Parathyroid adenoma (tissue), 2 donors: ENCODE measurements at regions not wholly inside any gene's neighbourhood (a gene's known extent, or its start where the extent isn't known, plus 50 kb on each side); places are given as distances from the start of the nearest gene placed in this dataset.
"Not testable (repeated sequence)": the region's sequence is repeated elsewhere in the genome, so short reads cannot be mapped to it uniquely, and the experiment has no call there.

Experiments used
- H2AFZ ChIP-seq: fragments of 300-600 bp; sonication (generic); one replicate; pipeline ENCODE4 v1.7.0; 2017; ENCODE audit warnings: antibody characterized with exemption, mild to moderate bottlenecking
- H3K27ac ChIP-seq: fragments of 300-600 bp; sonication (generic); one replicate; pipeline ENCODE4 v1.7.0; 2017
- H3K27me3 ChIP-seq: fragments of 300-600 bp; sonication (generic); one replicate; pipeline ENCODE4 v1.7.0; 2017; ENCODE audit warnings: low read length; ENCODE audit not compliant: control insufficient read depth, insufficient read depth
- H3K36me3 ChIP-seq: fragments of 300-600 bp; sonication (generic); one replicate; pipeline ENCODE4 v1.7.0; 2017; ENCODE audit warnings: low read length; ENCODE audit not compliant: control insufficient read depth, insufficient read depth
- H3K4me1 ChIP-seq: fragments of 300-600 bp; sonication (generic); one replicate; pipeline ENCODE4 v1.7.0; 2017; ENCODE audit warnings: control low read depth
- H3K4me2 ChIP-seq: fragments of 300-600 bp; sonication (generic); one replicate; pipeline ENCODE4 v1.7.0; 2017; ENCODE audit warnings: low read length
- H3K4me3 ChIP-seq: fragments of 300-600 bp; sonication (generic); one replicate; pipeline ENCODE4 v1.7.0; 2017; ENCODE audit warnings: low read depth, low read length
- H3K79me2 ChIP-seq: fragments of 300-600 bp; sonication (generic); one replicate; pipeline ENCODE4 v1.7.0; 2017; ENCODE audit warnings: control low read depth
- H3K9ac ChIP-seq: fragments of 300-600 bp; sonication (generic); one replicate; pipeline ENCODE4 v1.7.0; 2017; ENCODE audit warnings: mild to moderate bottlenecking
- H3K9me3 ChIP-seq: fragments of 300-600 bp; sonication (generic); one replicate; pipeline ENCODE4 v1.7.0; 2017; ENCODE audit warnings: low read length; ENCODE audit not compliant: control insufficient read depth
- CTCF ChIP-seq: fragments of 300-600 bp; sonication (generic); IDR thresholded peaks from one replicate; pipeline ENCODE4 v1.7.0; 2017; ENCODE audit warnings: antibody characterized with exemption, mild to moderate bottlenecking
- donor health status: primary hyperparathyroidism.

- H3K36me3 ChIP-seq, result no peaks in the 10 kb centered on the region
- no peaks in the 10 kb centered on the region for H3K27me3 ChIP-seq
- no peak overlapping the region for H3K4me2 ChIP-seq
- H2AFZ ChIP-seq, result no peak overlapping the region
- no peaks in the 10 kb centered on the region for H3K9me3 ChIP-seq
- no peak overlapping the region for H3K9ac ChIP-seq
- peak overlapping the region; percentile 29 for H3K27ac ChIP-seq
- no peaks in the 10 kb centered on the region for H3K4me1 ChIP-seq
- H3K4me3 ChIP-seq, result no peak overlapping the region
- H3K79me2 ChIP-seq, result no peaks in the 10 kb centered on the region
- no peak for TF ChIP-seq CTCF
These were observed 98.8 kb upstream of the IQCM start for GRCh38 chr4:149914119-149915115.

- not testable (repeated sequence) for H3K4me1 ChIP-seq, H3K9ac ChIP-seq, H3K4me2 ChIP-seq, H3K27me3 ChIP-seq, H3K4me3 ChIP-seq, H3K36me3 ChIP-seq, H3K27ac ChIP-seq, H2AFZ ChIP-seq, H3K9me3 ChIP-seq, H3K79me2 ChIP-seq
These were observed 100.1 kb upstream of the IQCM start for GRCh38 chr4:149915735-149916134.

GRCh38 chr4:149923736-149924135 is 108.1 kb upstream of the IQCM start:
- no peaks in the 10 kb centered on the region for H3K27me3 ChIP-seq
- H3K79me2 ChIP-seq, result no peaks in the 10 kb centered on the region
- no peaks in the 10 kb centered on the region for H3K36me3 ChIP-seq
- H3K27ac ChIP-seq, result no peak overlapping the region
- no peak for TF ChIP-seq CTCF
- H2AFZ ChIP-seq, result no peak overlapping the region
- no peaks in the 10 kb centered on the region for H3K4me1 ChIP-seq
- H3K4me2 ChIP-seq, result no peak overlapping the region
- H3K9ac ChIP-seq, result no peak overlapping the region
- no peak overlapping the region for H3K4me3 ChIP-seq
- no peaks in the 10 kb centered on the region for H3K9me3 ChIP-seq

GRCh38 chr4:149927514-149927913 is 111.9 kb upstream of the IQCM start:
- no peak overlapping the region for H3K27ac ChIP-seq
- no peaks in the 10 kb centered on the region for H3K9me3 ChIP-seq
- H3K9ac ChIP-seq, result no peak overlapping the region
- no peaks in the 10 kb centered on the region for H3K4me1 ChIP-seq
- H3K4me2 ChIP-seq, result no peak overlapping the region
- TF ChIP-seq CTCF, result no peak
- no peaks in the 10 kb centered on the region for H3K27me3 ChIP-seq
- H3K36me3 ChIP-seq, result no peaks in the 10 kb centered on the region
- H2AFZ ChIP-seq, result no peak overlapping the region
- no peak overlapping the region for H3K4me3 ChIP-seq
- no peaks in the 10 kb centered on the region for H3K79me2 ChIP-seq

- no peak overlapping the region for H3K4me3 ChIP-seq
- H3K36me3 ChIP-seq, result no peaks in the 10 kb centered on the region
- no peak overlapping the region for H2AFZ ChIP-seq
- no peak for TF ChIP-seq CTCF
- no peaks in the 10 kb centered on the region for H3K4me1 ChIP-seq
- no peaks in the 10 kb centered on the region for H3K27me3 ChIP-seq
- no peaks in the 10 kb centered on the region for H3K9me3 ChIP-seq
- H3K79me2 ChIP-seq, result no peaks in the 10 kb centered on the region
- H3K27ac ChIP-seq, result no peak overlapping the region
- H3K9ac ChIP-seq, result no peak overlapping the region
- no peak overlapping the region for H3K4me2 ChIP-seq
These were observed 112.9 kb upstream of the IQCM start for GRCh38 chr4:149928507-149928906.
